Osteoblast (primary cell): ENCODE measurements at regions not wholly inside any gene's neighbourhood (a gene's known extent, or its start where the extent isn't known, plus 50 kb on each side); places are given as distances from the start of the nearest gene placed in this dataset.
A peak's percentile ranks its signal among the peaks of the same experiment; 100 is the strongest.

Experiments
- DNase-seq: peaks from one replicate; pipeline ENCODE4 v3.0.0; 2011; ENCODE audit warnings: low spot score, mixed read lengths; ENCODE audit not compliant: insufficient read length; ENCODE audit errors: missing footprints
- H2AFZ ChIP-seq: 2 replicates; pipeline ENCODE4 v1.6.0; 2011; ENCODE audit warnings: mild to moderate bottlenecking, low read length
- H3K27ac ChIP-seq: 2 replicates; pipeline ENCODE4 v1.5.1; 2011; ENCODE audit warnings: mild to moderate bottlenecking, low read depth, low read length, moderate library complexity
- H3K27me3 ChIP-seq: 2 replicates; pipeline ENCODE4 v1.6.0; 2012; ENCODE audit warnings: mild to moderate bottlenecking, control low read depth, inconsistent platforms, low read length, moderate library complexity; ENCODE audit not compliant: insufficient read depth
- H3K36me3 ChIP-seq: 2 replicates; pipeline ENCODE4 v1.5.1; 2011; ENCODE audit warnings: mild to moderate bottlenecking, low read length, control low read depth, moderate library complexity; ENCODE audit not compliant: insufficient read depth
- H3K4me1 ChIP-seq: 2 replicates; pipeline ENCODE4 v1.5.1; 2011; ENCODE audit warnings: mild to moderate bottlenecking, low read length, control low read depth, moderate library complexity; ENCODE audit not compliant: insufficient read depth
- H3K4me2 ChIP-seq: 2 replicates; pipeline ENCODE4 v1.6.0; 2011; ENCODE audit warnings: mild to moderate bottlenecking, low read length; ENCODE audit not compliant: insufficient read depth
- H3K4me3 ChIP-seq: fragments of 200-600 bp; sonication (generic); 3 replicates; pipeline ENCODE4 v1.5.1; 2012; ENCODE audit warnings: mild to moderate bottlenecking, low read length, inconsistent platforms; ENCODE audit not compliant: insufficient read depth
- H3K79me2 ChIP-seq: 2 replicates; pipeline ENCODE4 v1.6.0; 2012; ENCODE audit warnings: mild to moderate bottlenecking, low read length, control low read depth, inconsistent platforms; ENCODE audit not compliant: insufficient read depth
- H3K9me3 ChIP-seq: 2 replicates; pipeline ENCODE4 v1.5.1; 2011; ENCODE audit warnings: low read depth, low read length, control low read depth
- H4K20me1 ChIP-seq: 2 replicates; pipeline ENCODE4 v1.6.0; 2012; ENCODE audit warnings: mild to moderate bottlenecking, low read length, control low read depth; ENCODE audit not compliant: insufficient read depth
- CTCF ChIP-seq: IDR thresholded peaks from 2 replicates; pipeline ENCODE4 v1.5.1; 2011; ENCODE audit warnings: mild to moderate bottlenecking, low read depth, low read length, moderate library complexity; ENCODE audit errors: extremely low read depth

GRCh38 chr17:72053036-72053435, 67.8 kb upstream of the SOX9 start:
- H3K27ac ChIP-seq: no peak overlapping the region
- DNase-seq: no peak
- peak overlapping the region; percentile 53 for H3K4me3 ChIP-seq
- no peaks in the 10 kb centered on the region for H3K36me3 ChIP-seq
- H3K4me2 ChIP-seq: peak overlapping the region; percentile 64
- TF ChIP-seq CTCF: no peak
- no peaks in the 10 kb centered on the region for H3K9me3 ChIP-seq
- H3K79me2 ChIP-seq: no peaks in the 10 kb centered on the region
- H2AFZ ChIP-seq: peak overlapping the region; percentile 70
- no peaks in the 10 kb centered on the region for H4K20me1 ChIP-seq
- H3K27me3 ChIP-seq: peaks cover 29% of the 10 kb centered on the region
- no peaks in the 10 kb centered on the region for H3K4me1 ChIP-seq

- Histone ChIP-seq H3K36me3 (no peaks in the 10 kb centered on the region), H3K27ac (no peak overlapping the region), H3K4me1 (no peaks in the 10 kb centered on the region), H3K9me3 (no peaks in the 10 kb centered on the region), H3K4me2 (no peak overlapping the region), H4K20me1 (no peaks in the 10 kb centered on the region), H3K4me3 (no peak overlapping the region), H2AFZ (no peak overlapping the region), H3K79me2 (no peaks in the 10 kb centered on the region), H3K27me3 (peaks cover 29% of the 10 kb centered on the region)
- no peak for TF ChIP-seq CTCF
- no peak for DNase-seq
These were observed 67.4 kb upstream of the SOX9 start for GRCh38 chr17:72053449-72053848.

GRCh38 chr17:72056155-72056554, 64.7 kb upstream of the SOX9 start:
- TF ChIP-seq CTCF: no peak
- Histone ChIP-seq H3K79me2 (no peaks in the 10 kb centered on the region), H3K4me3 (no peak overlapping the region), H3K27ac (no peak overlapping the region), H3K36me3 (no peaks in the 10 kb centered on the region), H3K9me3 (no peaks in the 10 kb centered on the region), H3K4me1 (no peaks in the 10 kb centered on the region), H3K27me3 (peaks cover 28% of the 10 kb centered on the region), H2AFZ (no peak overlapping the region), H3K4me2 (no peak overlapping the region), H4K20me1 (no peaks in the 10 kb centered on the region)
- DNase-seq: no peak

- no peak overlapping the region for H3K27ac ChIP-seq
- H3K4me2 ChIP-seq: no peak overlapping the region
- no peaks in the 10 kb centered on the region for H4K20me1 ChIP-seq
- no peaks in the 10 kb centered on the region for H3K9me3 ChIP-seq
- no peaks in the 10 kb centered on the region for H3K4me1 ChIP-seq
- no peak overlapping the region for H3K4me3 ChIP-seq
- H3K36me3 ChIP-seq: no peaks in the 10 kb centered on the region
- no peak for TF ChIP-seq CTCF
- no peak for DNase-seq
- H2AFZ ChIP-seq: no peak overlapping the region
- no peaks in the 10 kb centered on the region for H3K79me2 ChIP-seq
- peaks cover 31% of the 10 kb centered on the region for H3K27me3 ChIP-seq
These were observed 64.0 kb upstream of the SOX9 start for GRCh38 chr17:72056727-72057290.
